ENCODE measurements at regions not wholly inside any gene's neighbourhood (a gene's known extent, or its start where the extent isn't known, plus 50 kb on each side); places are given as distances from the start of the nearest gene placed in this dataset.

GRCh38 chr1:87763483-87763882 lies 434.8 kb downstream of the LMO4 start:
- TF ChIP-seq CTCF (IDR thresholded peaks at IDR 0.05; ENCODE audit: low read length): no peak
- no peak for TF ChIP-seq EZH2 (optimal IDR thresholded peaks at IDR 0.05; ENCODE audit: low read depth, low read length)
